ENCODE measurements at regions not wholly inside any gene's neighbourhood (a gene's known extent, or its start where the extent isn't known, plus 50 kb on each side); places are given as distances from the start of the nearest gene placed in this dataset.
"Not testable (repeated sequence)": the region's sequence is repeated elsewhere in the genome, so short reads cannot be mapped to it uniquely, and the experiment has no call there.

DNA sequence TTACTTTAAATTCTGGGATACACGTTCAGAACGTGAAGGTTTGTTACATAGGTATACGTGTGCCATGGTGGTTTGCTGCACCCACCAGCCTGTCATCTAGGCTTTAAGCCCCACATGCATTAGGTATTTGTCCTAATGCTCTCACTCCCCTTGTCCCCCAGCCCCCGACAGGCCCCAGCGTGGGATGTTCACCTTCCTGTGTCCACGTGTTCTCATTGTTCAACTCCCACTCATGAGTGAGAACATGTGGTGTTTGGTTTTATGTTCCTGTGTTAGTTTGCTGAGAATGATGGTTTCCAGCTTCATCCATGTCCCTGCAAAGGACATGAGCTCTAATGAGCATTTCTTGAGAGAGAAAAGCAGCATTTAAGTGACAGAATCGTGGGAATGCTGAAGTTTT, 726.6 kb downstream of the TDRD15 start:
- not testable (repeated sequence) for DNase-seq (ENCODE audit: low read depth)

GRCh38 chr2:21854938-21855337, 731.2 kb downstream of the TDRD15 start:
- DNase-seq (ENCODE audit: low read depth) = no peak

GRCh38 chr2:21856708-21857107, 732.9 kb downstream of the TDRD15 start:
- no peak for DNase-seq (ENCODE audit: low read depth)

GRCh38 chr2:21860907-21861306, 737.1 kb downstream of the TDRD15 start:
- no peak for DNase-seq (ENCODE audit: low read depth)

- no peak for DNase-seq (ENCODE audit: low read depth)
Observed at GRCh38 chr2:21866316-21866715, 742.5 kb downstream of the TDRD15 start.

GRCh38 chr2:21887881-21888280, 764.1 kb downstream of the TDRD15 start:
- no peak for DNase-seq (ENCODE audit: low read depth)

GRCh38 chr2:21890041-21890440, 766.3 kb downstream of the TDRD15 start:
- DNase-seq (ENCODE audit: low read depth) = no peak

DNA sequence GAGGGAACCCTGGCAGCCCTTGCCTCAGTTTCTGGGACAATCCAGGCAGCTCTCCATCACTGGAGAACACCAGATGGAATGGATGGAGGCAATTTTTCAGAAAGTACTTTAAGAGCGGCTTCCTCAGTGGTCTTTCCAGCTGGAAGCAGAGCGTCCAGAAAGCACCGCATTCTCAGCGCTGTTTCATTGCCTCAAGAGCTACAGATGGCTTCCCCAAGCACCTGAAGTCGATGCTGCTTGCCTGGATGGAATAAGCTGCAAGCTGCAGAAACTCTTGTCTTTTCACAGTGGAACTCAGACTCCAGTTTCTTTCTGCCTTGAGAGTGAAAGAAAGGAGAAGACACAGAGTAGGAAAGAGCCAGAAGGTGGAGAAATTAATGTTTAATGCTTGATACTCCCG, 766.9 kb downstream of the TDRD15 start:
- peak; percentile 9 for DNase-seq (ENCODE audit: low read depth)

DNA sequence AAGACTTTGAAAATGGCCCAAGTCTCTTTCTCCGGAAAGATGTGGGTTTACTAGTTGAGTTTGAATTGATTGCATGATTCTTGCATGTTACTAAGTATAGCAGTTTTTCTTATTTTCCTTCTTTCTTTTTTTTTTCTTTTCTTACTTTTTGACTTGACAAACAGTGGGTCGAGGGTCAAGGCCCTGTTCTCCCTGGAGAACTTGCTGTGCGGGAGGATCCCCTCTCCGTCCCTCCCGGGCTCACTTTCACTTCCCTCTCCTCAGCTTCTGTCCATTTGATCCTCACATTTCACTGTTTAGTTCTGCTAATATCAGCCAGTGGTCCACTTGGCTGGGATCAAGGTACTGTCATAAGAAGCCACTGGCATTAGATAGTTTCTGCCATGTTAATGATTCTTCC, 767.4 kb downstream of the TDRD15 start:
- no peak for DNase-seq (ENCODE audit: low read depth)

GRCh38 chr2:21892140-21892539, 768.4 kb downstream of the TDRD15 start:
- no peak for DNase-seq (ENCODE audit: low read depth)

- no peak for DNase-seq (ENCODE audit: low read depth)
Observed at GRCh38 chr2:21895200-21895599, 771.4 kb downstream of the TDRD15 start.

- not testable (repeated sequence) for DNase-seq (ENCODE audit: low read depth)
Observed at GRCh38 chr2:21908712-21909380, 785.1 kb downstream of the TDRD15 start.

DNA sequence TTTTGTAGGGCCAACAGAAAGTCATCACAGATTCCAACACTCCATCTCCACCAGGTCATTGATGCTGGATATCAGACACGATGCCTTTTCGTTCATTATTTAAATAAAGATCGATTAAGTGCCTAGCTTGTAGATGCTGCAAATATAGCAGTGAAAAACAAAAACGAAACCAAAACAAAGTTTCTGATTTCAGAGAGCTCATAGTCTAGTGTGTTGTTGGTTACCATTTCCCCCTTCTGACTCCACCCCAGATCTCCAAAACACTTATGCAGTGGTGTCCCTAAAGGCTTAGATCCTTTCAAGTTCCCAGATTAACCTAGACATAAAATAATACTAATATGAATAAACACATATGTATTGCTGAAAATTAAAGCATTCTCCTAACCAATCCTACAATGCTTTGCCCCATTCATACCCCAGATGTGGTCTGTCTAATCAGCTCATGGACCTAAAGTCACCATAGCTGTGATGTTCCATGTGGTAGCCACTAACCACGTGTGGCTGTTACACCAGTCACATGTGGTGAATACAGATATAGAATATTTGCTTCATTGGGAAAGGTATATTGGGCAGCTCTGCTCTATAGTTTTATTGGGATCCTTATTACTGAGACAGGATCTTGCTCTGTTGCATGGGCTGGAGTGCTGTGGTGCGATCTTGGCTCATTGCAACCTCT, 787.2 kb downstream of the TDRD15 start:
- no peak for DNase-seq (ENCODE audit: low read depth)

DNA sequence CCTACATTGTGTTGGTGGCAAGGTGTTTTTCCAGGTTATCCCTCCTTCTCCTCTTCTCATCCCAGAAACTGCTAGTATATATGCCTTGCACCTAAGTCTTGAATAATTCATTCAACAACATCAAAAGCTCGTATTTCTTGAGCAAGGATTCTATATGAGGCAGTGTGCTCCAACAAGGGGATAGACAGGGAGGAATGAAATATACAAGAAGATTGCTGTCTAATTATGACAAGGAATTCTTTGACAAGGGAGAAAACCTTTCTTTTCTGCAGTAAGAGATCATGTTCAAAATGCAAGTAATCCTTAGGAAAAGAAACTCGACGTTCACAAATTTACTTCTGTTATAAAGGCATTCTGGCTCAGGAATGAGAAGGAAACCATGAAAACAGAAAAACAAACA, 788.6 kb downstream of the TDRD15 start:
- DNase-seq (ENCODE audit: low read depth) = no peak

- DNase-seq (ENCODE audit: low read depth) = no peak
Observed at GRCh38 chr2:21915201-21915600, 791.4 kb downstream of the TDRD15 start.

DNA sequence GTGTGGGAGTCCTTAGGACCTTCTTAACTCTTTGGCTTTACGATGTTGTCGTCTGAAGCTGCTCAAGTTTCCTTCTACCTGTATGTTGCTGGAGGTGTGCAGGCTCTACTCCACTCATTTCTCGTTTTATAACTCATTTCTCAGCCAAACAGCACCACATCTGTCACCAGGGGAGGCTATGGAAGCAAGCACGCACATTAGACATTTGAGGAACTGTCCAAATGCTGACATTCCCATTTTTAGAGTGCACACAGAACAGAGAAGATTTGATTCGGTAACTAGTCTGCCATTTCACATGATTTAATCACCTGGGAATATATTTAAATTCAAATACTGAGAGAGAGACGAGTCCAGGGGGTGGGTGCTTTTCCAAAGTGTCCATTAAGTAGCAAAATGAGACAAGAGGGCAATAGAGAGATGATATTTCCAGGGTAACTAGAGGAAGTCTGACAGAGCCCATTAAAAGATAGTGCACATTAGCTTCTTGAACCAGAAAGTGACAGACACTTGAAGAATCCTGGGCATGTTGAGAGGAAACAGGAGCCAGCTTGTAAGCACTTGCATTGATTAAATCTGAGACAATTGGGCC, 793.3 kb downstream of the TDRD15 start:
- DNase-seq (ENCODE audit: low read depth) = peak; percentile 20

DNA sequence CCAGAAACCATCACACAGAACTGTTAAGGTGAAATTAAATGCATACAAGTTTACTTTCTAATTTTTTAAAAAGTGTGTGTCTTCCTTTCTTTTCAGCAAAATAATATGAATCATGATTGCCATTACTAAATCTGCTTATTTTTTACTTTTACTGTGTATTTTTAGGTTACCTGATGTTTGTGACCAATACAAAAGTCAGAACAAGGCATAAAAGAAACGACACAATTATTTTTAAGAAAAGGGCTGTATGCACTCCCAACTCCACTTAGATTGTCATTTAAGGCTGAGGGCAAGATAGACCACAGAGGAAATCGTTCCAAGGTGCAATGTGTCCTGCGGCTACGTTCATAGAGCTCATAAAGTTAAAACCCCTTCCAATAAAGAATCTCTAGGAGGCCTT, 797.0 kb downstream of the TDRD15 start:
- no peak for DNase-seq (ENCODE audit: low read depth)

GRCh38 chr2:21924640-21925285, 801.0 kb downstream of the TDRD15 start:
- DNase-seq (ENCODE audit: low read depth) = no peak

DNA sequence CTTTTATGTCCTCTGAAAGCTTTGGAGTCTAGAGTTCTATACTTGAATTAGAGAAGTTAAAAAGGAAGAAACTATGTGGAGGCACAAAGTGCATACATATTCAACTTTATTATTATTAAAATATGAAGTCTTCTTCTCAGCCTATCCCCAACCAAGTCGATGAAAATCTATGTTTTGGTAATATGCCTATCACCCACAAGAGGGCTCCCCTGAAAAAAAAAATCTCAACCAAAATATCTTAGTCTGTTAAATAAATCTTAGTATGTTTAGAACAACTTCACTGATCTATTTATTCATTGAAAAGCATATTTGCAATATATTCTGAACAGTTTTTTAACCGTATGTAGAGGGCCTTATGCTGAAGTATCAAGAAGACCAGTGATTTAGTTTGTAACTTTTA, 804.5 kb downstream of the TDRD15 start:
- DNase-seq (ENCODE audit: low read depth) = no peak

DNA sequence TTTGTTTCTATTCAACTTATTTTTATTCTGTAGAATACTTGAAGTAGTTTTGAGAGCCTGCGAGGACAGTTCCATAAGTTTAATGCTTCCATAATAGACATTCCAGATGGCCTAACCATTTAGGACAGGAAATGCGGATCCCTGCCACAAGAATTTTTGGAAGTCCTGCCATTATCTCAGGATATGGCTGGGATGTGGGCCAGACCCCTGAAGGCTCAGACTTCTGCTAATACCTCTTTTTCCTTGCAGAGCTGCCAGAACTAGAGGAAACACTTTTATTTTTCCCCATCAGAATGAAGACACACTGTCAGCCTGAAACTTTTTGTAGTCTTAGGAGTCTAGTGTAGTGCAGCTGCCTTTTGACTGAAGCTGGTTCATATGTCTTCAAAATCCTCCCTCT, 806.5 kb downstream of the TDRD15 start:
- peak; percentile 68 for DNase-seq (ENCODE audit: low read depth)

- DNase-seq (ENCODE audit: low read depth) = no peak
Observed at GRCh38 chr2:21939967-21940366, 816.2 kb downstream of the TDRD15 start.

- DNase-seq (ENCODE audit: low read depth) = no peak
Observed at GRCh38 chr2:21944536-21944935, 820.8 kb downstream of the TDRD15 start.

GRCh38 chr2:21945658-21946057, 821.9 kb downstream of the TDRD15 start:
- DNase-seq (ENCODE audit: low read depth) = no peak
